ENCODE measurements at regions not wholly inside any gene's neighbourhood (a gene's known extent, or its start where the extent isn't known, plus 50 kb on each side); places are given as distances from the start of the nearest gene placed in this dataset.

DNA sequence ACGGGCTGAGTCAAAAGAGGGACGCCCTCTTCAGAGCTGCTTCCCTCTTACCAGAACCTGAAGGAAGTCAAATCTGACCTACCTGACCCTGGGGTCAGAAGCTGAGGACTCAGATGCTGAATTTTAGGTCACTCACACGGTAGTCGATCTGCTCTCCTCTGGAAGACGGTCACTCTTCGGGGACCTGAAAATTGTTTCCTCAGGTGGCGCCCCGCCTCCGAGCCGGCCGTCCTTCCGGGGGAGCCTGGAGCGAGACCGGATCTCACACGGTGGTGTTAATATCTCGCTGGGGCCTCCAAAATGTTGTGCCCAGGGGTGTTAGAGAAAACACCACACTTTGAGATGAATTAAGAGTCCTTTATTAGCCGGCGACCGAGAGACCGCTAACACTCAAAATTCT, 737.2 kb downstream of the SI start:
- Mint-ChIP-seq H3K27me3 (ENCODE audit: low read depth, poor library complexity) (peaks cover 8% of the 10 kb centered on the region), H3K36me3 (ENCODE audit: low read depth) (no peaks in the 10 kb centered on the region), H3K4me1 (no peaks in the 10 kb centered on the region), H3K9me3 (no peaks in the 10 kb centered on the region), H3K27ac (no peak overlapping the region), H3K4me3 (no peak overlapping the region)
- TF ChIP-seq, protein P1, sequence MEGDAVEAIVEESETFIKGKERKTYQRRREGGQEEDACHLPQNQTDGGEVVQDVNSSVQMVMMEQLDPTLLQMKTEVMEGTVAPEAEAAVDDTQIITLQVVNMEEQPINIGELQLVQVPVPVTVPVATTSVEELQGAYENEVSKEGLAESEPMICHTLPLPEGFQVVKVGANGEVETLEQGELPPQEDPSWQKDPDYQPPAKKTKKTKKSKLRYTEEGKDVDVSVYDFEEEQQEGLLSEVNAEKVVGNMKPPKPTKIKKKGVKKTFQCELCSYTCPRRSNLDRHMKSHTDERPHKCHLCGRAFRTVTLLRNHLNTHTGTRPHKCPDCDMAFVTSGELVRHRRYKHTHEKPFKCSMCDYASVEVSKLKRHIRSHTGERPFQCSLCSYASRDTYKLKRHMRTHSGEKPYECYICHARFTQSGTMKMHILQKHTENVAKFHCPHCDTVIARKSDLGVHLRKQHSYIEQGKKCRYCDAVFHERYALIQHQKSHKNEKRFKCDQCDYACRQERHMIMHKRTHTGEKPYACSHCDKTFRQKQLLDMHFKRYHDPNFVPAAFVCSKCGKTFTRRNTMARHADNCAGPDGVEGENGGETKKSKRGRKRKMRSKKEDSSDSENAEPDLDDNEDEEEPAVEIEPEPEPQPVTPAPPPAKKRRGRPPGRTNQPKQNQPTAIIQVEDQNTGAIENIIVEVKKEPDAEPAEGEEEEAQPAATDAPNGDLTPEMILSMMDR (IDR thresholded peaks at IDR 0.05), result no peak
- no peak for DNase-seq

DNA sequence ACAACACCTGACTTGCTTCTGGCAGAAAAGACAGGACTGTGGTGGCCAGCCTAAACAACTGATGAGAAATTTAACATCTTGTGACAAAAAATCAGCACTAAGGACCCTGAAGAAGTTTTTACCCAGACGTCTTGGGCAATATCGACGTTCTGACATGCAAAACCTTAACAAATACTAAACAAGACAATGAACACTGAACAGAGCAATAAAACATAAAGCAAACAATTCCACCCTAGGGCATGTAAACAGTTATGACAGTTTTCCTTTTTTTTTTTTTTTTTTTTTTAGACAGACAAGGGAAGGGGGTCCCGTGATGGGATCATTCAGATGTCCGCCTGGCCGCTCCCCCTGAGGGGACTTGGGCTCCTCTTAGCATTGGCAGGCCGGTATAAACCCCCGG, 738.0 kb downstream of the SI start:
- Mint-ChIP-seq H3K27ac (no peak overlapping the region), H3K4me1 (no peaks in the 10 kb centered on the region), H3K9me3 (no peaks in the 10 kb centered on the region), H3K36me3 (ENCODE audit: low read depth) (no peaks in the 10 kb centered on the region), H3K4me3 (no peak overlapping the region), H3K27me3 (ENCODE audit: low read depth, poor library complexity) (peaks cover 8% of the 10 kb centered on the region)
- TF ChIP-seq, protein P1 (IDR thresholded peaks at IDR 0.05), result no peak
- no peak for DNase-seq

DNA sequence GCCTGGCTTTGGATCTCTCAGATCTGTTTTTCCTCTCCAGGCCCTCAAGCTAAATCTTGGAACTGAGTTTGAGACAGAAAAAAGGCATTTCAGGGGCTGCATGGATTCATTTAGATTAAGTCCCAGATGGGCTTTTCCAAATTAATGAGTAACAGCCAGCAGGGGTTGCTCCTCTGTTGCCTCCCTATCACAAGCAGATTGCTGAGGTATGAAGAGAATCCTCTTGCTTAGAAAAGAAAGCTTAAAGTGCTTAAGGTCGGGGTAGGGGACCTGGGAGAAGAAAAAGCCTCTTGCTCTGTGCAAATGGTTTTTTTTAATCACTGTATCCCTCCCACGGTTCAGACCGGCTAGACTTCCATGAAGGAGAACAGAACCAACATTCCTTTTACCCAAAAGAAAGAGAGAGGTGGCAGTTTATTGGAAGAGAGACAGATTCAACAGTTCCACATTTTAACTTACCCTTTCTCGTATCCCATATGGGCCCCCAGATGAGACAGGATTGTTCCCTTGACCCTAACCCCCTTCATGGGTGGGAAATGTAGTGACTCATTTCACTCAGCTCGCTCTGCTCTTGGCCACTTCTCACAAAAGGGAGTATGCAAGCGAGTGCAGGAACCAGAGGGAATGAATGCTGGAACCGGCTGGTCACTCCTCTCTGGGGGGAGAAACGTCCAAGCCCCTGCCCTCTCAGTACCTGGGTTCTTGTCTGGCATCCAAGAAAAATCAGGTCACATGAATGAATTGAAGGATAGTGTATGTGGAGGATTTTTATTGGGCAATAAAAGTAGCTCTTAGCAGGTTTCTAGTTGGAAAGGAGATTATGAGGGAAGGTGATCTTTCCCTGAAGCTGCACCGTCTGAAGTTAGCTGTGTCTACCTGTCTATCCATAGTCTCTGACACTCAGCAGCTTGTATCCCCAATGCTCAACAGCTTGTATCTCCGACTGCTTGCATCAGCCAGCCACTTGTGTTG, 745.2 kb downstream of the SI start:
- DNase-seq, result no peak
- H3K27ac Mint-ChIP-seq, result peak overlapping the region; percentile 87
- peaks cover 10% of the 10 kb centered on the region for H3K27me3 Mint-ChIP-seq (ENCODE audit: low read depth, poor library complexity)
- H3K9me3 Mint-ChIP-seq, result no peaks in the 10 kb centered on the region
- no peaks in the 10 kb centered on the region for H3K36me3 Mint-ChIP-seq (ENCODE audit: low read depth)
- no peak overlapping the region for H3K4me3 Mint-ChIP-seq
- H3K4me1 Mint-ChIP-seq, result peaks cover 12% of the 10 kb centered on the region
- TF ChIP-seq, protein P1 (IDR thresholded peaks at IDR 0.05), result no peak

DNA sequence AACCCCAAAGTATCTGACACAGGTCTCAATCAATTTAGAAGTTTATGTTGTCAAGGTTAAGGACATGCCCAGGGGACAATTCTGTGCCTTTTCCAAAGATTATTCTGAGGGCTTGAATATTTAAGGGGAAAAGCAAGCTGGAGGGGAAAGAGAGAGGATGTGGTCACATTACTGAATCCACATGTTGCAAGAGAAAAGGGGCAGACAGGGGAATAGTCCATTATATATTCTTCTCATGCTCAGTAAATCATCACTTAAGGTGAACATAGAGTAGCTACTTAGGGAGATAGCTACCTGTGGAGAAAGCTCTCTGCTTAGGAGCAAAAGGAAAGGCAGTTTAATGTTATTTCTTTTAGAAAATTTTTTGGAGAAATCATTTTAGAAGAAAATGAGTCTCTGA, 751.6 kb downstream of the SI start:
- Mint-ChIP-seq H3K4me1 (no peaks in the 10 kb centered on the region), H3K4me3 (no peak overlapping the region), H3K27ac (no peak overlapping the region), H3K27me3 (ENCODE audit: low read depth, poor library complexity) (no peaks in the 10 kb centered on the region), H3K9me3 (no peaks in the 10 kb centered on the region), H3K36me3 (ENCODE audit: low read depth) (no peaks in the 10 kb centered on the region)
- no peak for DNase-seq
- TF ChIP-seq, protein P1 (IDR thresholded peaks at IDR 0.05), result no peak

DNA sequence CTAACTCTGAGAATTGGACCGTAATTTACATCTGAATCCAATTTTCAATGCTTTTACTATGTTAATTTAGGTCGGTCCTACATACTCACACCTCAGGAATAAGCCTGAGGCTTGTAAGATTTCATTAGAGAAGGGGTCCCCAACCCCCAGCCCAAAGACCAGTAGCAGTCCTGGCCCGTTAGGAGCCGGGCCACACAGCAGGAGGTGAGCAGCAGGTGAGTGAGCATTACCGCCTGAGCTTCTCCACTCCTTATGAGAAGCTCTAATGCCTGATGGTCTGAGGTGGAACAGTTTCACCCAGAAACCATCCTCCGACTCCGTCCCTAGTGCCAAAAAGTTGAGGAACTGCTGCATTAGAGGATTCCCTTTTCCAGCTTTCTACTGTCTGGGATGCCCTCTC, 757.3 kb downstream of the SI start:
- H3K4me3 Mint-ChIP-seq, result no peak overlapping the region
- H3K9me3 Mint-ChIP-seq, result no peaks in the 10 kb centered on the region
- DNase-seq, result no peak
- H3K36me3 Mint-ChIP-seq (ENCODE audit: low read depth), result no peaks in the 10 kb centered on the region
- peaks cover 4% of the 10 kb centered on the region for H3K27me3 Mint-ChIP-seq (ENCODE audit: low read depth, poor library complexity)
- no peaks in the 10 kb centered on the region for H3K4me1 Mint-ChIP-seq
- TF ChIP-seq, protein P1 (IDR thresholded peaks at IDR 0.05), result no peak
- H3K27ac Mint-ChIP-seq, result no peak overlapping the region

DNA sequence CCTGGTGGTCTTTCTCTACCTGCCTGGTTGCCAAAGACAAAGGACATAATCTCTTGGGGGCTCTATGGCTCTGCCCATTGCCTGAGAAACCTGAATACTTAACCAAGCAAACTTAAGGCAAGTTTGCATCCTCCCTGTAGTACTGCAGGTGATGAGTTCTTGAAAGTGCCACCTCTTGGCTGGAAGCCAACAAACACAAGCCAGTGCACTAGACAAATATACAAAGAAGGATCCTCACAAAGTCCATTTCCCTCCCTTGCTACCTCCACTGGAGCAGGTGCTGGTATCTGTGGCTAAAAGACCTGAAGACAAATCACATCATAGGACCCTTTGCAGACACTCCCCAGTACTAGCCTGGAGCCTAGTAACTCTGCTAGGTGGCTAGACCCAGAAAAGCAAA, 772.3 kb downstream of the SI start:
- Mint-ChIP-seq H3K27ac (no peak overlapping the region), H3K4me3 (no peak overlapping the region)

More for the DNA sequence above, 772.3 kb downstream of the SI start:
- Mint-ChIP-seq H3K4me1 (no peaks in the 10 kb centered on the region), H3K9me3 (peaks cover 19% of the 10 kb centered on the region), H3K36me3 (ENCODE audit: low read depth) (no peaks in the 10 kb centered on the region), H3K27me3 (ENCODE audit: low read depth, poor library complexity) (peaks cover 5% of the 10 kb centered on the region)
- no peak for DNase-seq
- TF ChIP-seq, protein P1 (IDR thresholded peaks at IDR 0.05), result no peak

Measured in nephron progenitor cell (in vitro differentiated cells).